Loucy (cell line): ENCODE measurements at regions not wholly inside any gene's neighbourhood (a gene's known extent, or its start where the extent isn't known, plus 50 kb on each side); places are given as distances from the start of the nearest gene placed in this dataset.

Experiments used
- EZH2phosphoT487 ChIP-seq: fragments of 200-600 bp; IDR thresholded peaks from 2 replicates; pipeline ENCODE4 v1.6.1; 2018; ENCODE audit warnings: antibody characterized with exemption, mild to moderate bottlenecking, moderate library complexity, borderline replicate concordance
- TF ChIP-seq, protein P1 (sequence below): fragments of 200-600 bp; sonication (generic); conservative IDR thresholded peaks from 2 replicates; pipeline ENCODE4 v1.5.1; 2014; ENCODE audit warnings: mild to moderate bottlenecking, antibody characterized with exemption, low read length

DNA sequence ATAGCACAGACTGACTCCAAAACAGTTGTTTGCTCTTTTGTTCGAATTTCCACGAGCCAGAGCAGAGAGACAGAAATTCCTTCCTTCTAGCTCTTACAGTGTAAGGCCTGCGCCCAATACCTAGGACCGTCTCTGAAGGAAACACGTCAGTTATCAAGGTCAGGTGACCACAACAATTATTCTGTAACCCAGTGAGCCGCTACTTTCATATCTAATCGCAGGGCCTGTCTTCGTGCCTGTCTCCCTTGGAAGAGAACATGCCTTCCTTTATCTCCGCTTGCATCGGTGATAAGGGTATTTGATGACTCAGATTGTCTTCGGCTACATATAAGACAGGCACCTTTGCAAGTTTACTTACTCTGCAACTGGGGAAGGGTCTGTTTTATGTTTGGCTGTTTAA lies 288.0 kb downstream of the MAF start:
- TF ChIP-seq, protein P1, sequence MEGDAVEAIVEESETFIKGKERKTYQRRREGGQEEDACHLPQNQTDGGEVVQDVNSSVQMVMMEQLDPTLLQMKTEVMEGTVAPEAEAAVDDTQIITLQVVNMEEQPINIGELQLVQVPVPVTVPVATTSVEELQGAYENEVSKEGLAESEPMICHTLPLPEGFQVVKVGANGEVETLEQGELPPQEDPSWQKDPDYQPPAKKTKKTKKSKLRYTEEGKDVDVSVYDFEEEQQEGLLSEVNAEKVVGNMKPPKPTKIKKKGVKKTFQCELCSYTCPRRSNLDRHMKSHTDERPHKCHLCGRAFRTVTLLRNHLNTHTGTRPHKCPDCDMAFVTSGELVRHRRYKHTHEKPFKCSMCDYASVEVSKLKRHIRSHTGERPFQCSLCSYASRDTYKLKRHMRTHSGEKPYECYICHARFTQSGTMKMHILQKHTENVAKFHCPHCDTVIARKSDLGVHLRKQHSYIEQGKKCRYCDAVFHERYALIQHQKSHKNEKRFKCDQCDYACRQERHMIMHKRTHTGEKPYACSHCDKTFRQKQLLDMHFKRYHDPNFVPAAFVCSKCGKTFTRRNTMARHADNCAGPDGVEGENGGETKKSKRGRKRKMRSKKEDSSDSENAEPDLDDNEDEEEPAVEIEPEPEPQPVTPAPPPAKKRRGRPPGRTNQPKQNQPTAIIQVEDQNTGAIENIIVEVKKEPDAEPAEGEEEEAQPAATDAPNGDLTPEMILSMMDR: no peak
- no peak for TF ChIP-seq EZH2phosphoT487
